ENCODE measurements at regions not wholly inside any gene's neighbourhood (a gene's known extent, or its start where the extent isn't known, plus 50 kb on each side); places are given as distances from the start of the nearest gene placed in this dataset.

- DNase-seq = no peak
- peaks cover 10% of the 10 kb centered on the region for H3K4me1 Mint-ChIP-seq (ENCODE audit: low read depth, unreplicated experiment)
- TF ChIP-seq CTCF (IDR thresholded peaks at IDR 0.05; ENCODE audit: insufficient read depth in 1 of 2, low read depth in 1 of 2, low read length in 1 of 2, severe bottlenecking in 1 of 2, unreplicated experiment in 1 of 2) = no peak
- Histone ChIP-seq H3K4me1 (no peaks in the 10 kb centered on the region; the same call in 1 of the 2 replicates), H3K27me3 (replicated peaks; ENCODE audit: control insufficient read depth, insufficient read depth, low read length) (no peaks in the 10 kb centered on the region), H3K9me3 (no peaks in the 10 kb centered on the region), H3K4me3 (ENCODE audit: low read depth, low read length) (no peak overlapping the region), H3K36me3 (ENCODE audit: control insufficient read depth, insufficient read depth, low read length) (no peaks in the 10 kb centered on the region)
- H3K4me3 Mint-ChIP-seq (ENCODE audit: unreplicated experiment) = no peak overlapping the region
- intact Hi-C loops (cut with micrococcal nuclease; ENCODE audit: unreplicated experiment) = no loop called here
- ChIA-PET CTCF (no interaction called here), POLR2A (no interaction called here)
- H3K27me3 Mint-ChIP-seq (ENCODE audit: insufficient read depth, unreplicated experiment) = no peaks in the 10 kb centered on the region
- no peaks in the 10 kb centered on the region for H3K36me3 Mint-ChIP-seq (ENCODE audit: insufficient read depth, unreplicated experiment)
- H3K27ac Mint-ChIP-seq (ENCODE audit: unreplicated experiment) = no peak overlapping the region
- H3K9me3 Mint-ChIP-seq (ENCODE audit: unreplicated experiment) = no peaks in the 10 kb centered on the region
- no TSS peak for BruUV-seq (replicated peaks)
Measured at GRCh38 chr3:177569875-177570657, 372.8 kb upstream of the TBL1XR1 start.

- Mint-ChIP-seq H3K27me3 (ENCODE audit: insufficient read depth, unreplicated experiment) (no peaks in the 10 kb centered on the region), H3K4me1 (ENCODE audit: low read depth, unreplicated experiment) (peaks cover 13% of the 10 kb centered on the region), H3K9me3 (ENCODE audit: unreplicated experiment) (no peaks in the 10 kb centered on the region), H3K27ac (ENCODE audit: unreplicated experiment) (no peak overlapping the region), H3K4me3 (ENCODE audit: unreplicated experiment) (no peak overlapping the region), H3K36me3 (ENCODE audit: insufficient read depth, unreplicated experiment) (no peaks in the 10 kb centered on the region)
- intact Hi-C loops (cut with micrococcal nuclease; ENCODE audit: unreplicated experiment) = no loop called here
- ChIA-PET POLR2A (no interaction called here), CTCF (no interaction called here)
- TF ChIP-seq CTCF (IDR thresholded peaks at IDR 0.05; ENCODE audit: insufficient read depth in 1 of 2, low read depth in 1 of 2, low read length in 1 of 2, severe bottlenecking in 1 of 2, unreplicated experiment in 1 of 2) = no peak
- DNase-seq = no peak
- Histone ChIP-seq H3K27me3 (replicated peaks; ENCODE audit: control insufficient read depth, insufficient read depth, low read length) (no peaks in the 10 kb centered on the region), H3K9me3 (no peaks in the 10 kb centered on the region), H3K4me1 (no peaks in the 10 kb centered on the region; the same call in 1 of the 2 replicates), H3K4me3 (ENCODE audit: low read depth, low read length) (no peak overlapping the region), H3K36me3 (ENCODE audit: control insufficient read depth, insufficient read depth, low read length) (no peaks in the 10 kb centered on the region)
- BruUV-seq (replicated peaks) = no TSS peak
Measured at GRCh38 chr3:177571271-177571943, 374.1 kb upstream of the TBL1XR1 start.

- H3K4me3 ChIP-seq (ENCODE audit: low read depth, low read length) = no peak overlapping the region
- no TSS peak for BruUV-seq (replicated peaks)
- H3K4me1 ChIP-seq = no peaks in the 10 kb centered on the region; the same call in 1 of the 2 replicates
- no peaks in the 10 kb centered on the region for H3K9me3 ChIP-seq
- ChIA-PET POLR2A (no interaction called here), CTCF (no interaction called here)
- no peaks in the 10 kb centered on the region for H3K27me3 Mint-ChIP-seq (ENCODE audit: insufficient read depth, unreplicated experiment)
- TF ChIP-seq CTCF (IDR thresholded peaks at IDR 0.05; ENCODE audit: insufficient read depth in 1 of 2, low read depth in 1 of 2, low read length in 1 of 2, severe bottlenecking in 1 of 2, unreplicated experiment in 1 of 2) = no peak
- no peak overlapping the region for H3K4me3 Mint-ChIP-seq (ENCODE audit: unreplicated experiment)
- no peaks in the 10 kb centered on the region for H3K36me3 ChIP-seq (ENCODE audit: control insufficient read depth, insufficient read depth, low read length)
- no peak overlapping the region for H3K27ac Mint-ChIP-seq (ENCODE audit: unreplicated experiment)
- intact Hi-C loops (cut with micrococcal nuclease; ENCODE audit: unreplicated experiment) = no loop called here
- no peak for DNase-seq
- no peaks in the 10 kb centered on the region for H3K9me3 Mint-ChIP-seq (ENCODE audit: unreplicated experiment)
- no peaks in the 10 kb centered on the region for H3K27me3 ChIP-seq (replicated peaks; ENCODE audit: control insufficient read depth, insufficient read depth, low read length)
- H3K36me3 Mint-ChIP-seq (ENCODE audit: insufficient read depth, unreplicated experiment) = no peaks in the 10 kb centered on the region
- H3K4me1 Mint-ChIP-seq (ENCODE audit: low read depth, unreplicated experiment) = peaks cover 13% of the 10 kb centered on the region
Measured at GRCh38 chr3:177571944-177572315, 374.6 kb upstream of the TBL1XR1 start.

All from Caco-2 (cell line).